Epithelial cell of esophagus (primary cell): ENCODE measurements at regions not wholly inside any gene's neighbourhood (a gene's known extent, or its start where the extent isn't known, plus 50 kb on each side); places are given as distances from the start of the nearest gene placed in this dataset.

Experiments
- DNase-seq: peaks from one replicate; pipeline ENCODE4 v3.0.0; 2010; ENCODE audit warnings: low read depth
- H3K4me3 ChIP-seq: 2 replicates; pipeline ENCODE4 v1.5.1; 2011; ENCODE audit warnings: mild to moderate bottlenecking, low read length, control low read depth
- CTCF ChIP-seq: IDR thresholded peaks from 2 replicates; pipeline ENCODE4 v1.5.1; 2011; ENCODE audit warnings: low read depth, mild to moderate bottlenecking, low read length, control low read depth, inconsistent platforms; ENCODE audit not compliant: insufficient read depth; ENCODE audit errors: missing control alignments

GRCh38 chr4:137032222-137032621 is 500.1 kb downstream of the PCDH18 start:
- TF ChIP-seq CTCF: no peak
- DNase-seq: no peak
- H3K4me3 ChIP-seq: no peak overlapping the region

- H3K4me3 ChIP-seq: no peak overlapping the region
- no peak for TF ChIP-seq CTCF
- DNase-seq: no peak
Measured at GRCh38 chr4:137029026-137029425, 503.3 kb downstream of the PCDH18 start.

GRCh38 chr4:137025484-137026059 is 506.7 kb downstream of the PCDH18 start:
- no peak for DNase-seq
- no peak for TF ChIP-seq CTCF
- no peak overlapping the region for H3K4me3 ChIP-seq

GRCh38 chr4:137015426-137016409 is 516.6 kb downstream of the PCDH18 start:
- no peak overlapping the region for H3K4me3 ChIP-seq
- no peak for DNase-seq
- no peak for TF ChIP-seq CTCF

- no peak for TF ChIP-seq CTCF
- DNase-seq: no peak
- H3K4me3 ChIP-seq: no peak overlapping the region
Measured at GRCh38 chr4:137000432-137000831, 531.9 kb downstream of the PCDH18 start.

GRCh38 chr4:136992032-136992431 is 540.3 kb downstream of the PCDH18 start:
- DNase-seq: no peak
- TF ChIP-seq CTCF: no peak
- H3K4me3 ChIP-seq: no peak overlapping the region
